ENCODE measurements at regions not wholly inside any gene's neighbourhood (a gene's known extent, or its start where the extent isn't known, plus 50 kb on each side); places are given as distances from the start of the nearest gene placed in this dataset.

DNA sequence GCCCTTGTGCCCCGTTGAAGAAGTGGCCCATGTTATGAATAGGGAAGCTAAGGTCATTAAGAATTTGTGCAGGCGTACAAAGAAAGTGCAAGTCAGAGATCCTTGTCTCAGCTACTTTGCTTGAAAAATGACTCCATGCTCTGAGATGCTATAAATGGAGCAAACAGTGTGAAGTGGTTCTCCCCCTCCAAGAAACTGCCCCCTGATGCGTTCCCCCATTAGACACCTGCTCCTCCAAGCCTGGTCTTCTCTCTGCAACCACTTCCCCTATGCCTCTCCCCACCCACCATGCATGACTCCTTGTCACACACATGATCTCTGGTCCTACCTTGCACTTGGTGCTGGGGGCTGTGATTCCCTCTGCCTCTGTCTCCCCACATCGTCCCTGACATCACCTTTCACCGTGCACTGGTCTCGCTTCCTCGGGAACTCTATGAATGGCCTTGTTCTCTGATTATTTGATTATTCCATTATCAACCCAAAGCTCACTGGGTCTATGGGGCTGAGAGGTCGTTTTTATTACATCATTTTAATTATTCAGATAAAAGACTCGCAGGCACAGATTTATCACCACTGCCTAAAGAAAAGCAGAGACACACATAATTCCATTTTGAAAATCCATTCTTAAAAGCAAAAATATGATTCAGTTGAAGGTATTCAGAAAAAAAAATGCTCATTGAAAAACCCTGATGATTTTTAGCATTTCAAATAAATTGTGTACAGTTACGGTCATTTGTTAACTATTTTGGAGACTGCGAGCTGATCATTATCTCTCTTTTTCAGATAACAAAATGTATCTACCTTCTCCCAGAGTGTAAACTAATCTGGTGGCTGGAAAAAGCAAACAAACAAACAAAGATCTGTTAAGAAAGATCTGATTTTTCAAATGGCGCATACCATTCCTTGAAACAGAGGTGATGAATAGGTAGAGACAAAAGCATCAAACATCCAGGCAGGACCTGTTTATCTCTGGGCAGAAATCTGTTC is 294.9 kb downstream of the SOX11 start:
- no peak for DNase-seq (ENCODE audit: unreplicated experiment)
- H3K27me3 Mint-ChIP-seq (ENCODE audit: insufficient read depth, unreplicated experiment): no peaks in the 10 kb centered on the region
- no peaks in the 10 kb centered on the region for H3K9me3 Mint-ChIP-seq (ENCODE audit: unreplicated experiment)
- no peak overlapping the region for H3K27ac Mint-ChIP-seq (ENCODE audit: low read depth, unreplicated experiment)
- TF ChIP-seq, protein P1, sequence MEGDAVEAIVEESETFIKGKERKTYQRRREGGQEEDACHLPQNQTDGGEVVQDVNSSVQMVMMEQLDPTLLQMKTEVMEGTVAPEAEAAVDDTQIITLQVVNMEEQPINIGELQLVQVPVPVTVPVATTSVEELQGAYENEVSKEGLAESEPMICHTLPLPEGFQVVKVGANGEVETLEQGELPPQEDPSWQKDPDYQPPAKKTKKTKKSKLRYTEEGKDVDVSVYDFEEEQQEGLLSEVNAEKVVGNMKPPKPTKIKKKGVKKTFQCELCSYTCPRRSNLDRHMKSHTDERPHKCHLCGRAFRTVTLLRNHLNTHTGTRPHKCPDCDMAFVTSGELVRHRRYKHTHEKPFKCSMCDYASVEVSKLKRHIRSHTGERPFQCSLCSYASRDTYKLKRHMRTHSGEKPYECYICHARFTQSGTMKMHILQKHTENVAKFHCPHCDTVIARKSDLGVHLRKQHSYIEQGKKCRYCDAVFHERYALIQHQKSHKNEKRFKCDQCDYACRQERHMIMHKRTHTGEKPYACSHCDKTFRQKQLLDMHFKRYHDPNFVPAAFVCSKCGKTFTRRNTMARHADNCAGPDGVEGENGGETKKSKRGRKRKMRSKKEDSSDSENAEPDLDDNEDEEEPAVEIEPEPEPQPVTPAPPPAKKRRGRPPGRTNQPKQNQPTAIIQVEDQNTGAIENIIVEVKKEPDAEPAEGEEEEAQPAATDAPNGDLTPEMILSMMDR (IDR thresholded peaks at IDR 0.05; ENCODE audit: unreplicated experiment): no peak
- H3K4me3 Mint-ChIP-seq (ENCODE audit: unreplicated experiment): no peak overlapping the region
- H3K4me1 Mint-ChIP-seq (ENCODE audit: insufficient read depth, unreplicated experiment): no peaks in the 10 kb centered on the region
- intact Hi-C loops (cut with micrococcal nuclease): no loop called here
- ChIA-PET CTCF (no interaction called here), POLR2A (no interaction called here)
- H3K36me3 Mint-ChIP-seq (ENCODE audit: insufficient read depth, unreplicated experiment): no peaks in the 10 kb centered on the region
- BruUV-seq (replicated peaks): no TSS peak

DNA sequence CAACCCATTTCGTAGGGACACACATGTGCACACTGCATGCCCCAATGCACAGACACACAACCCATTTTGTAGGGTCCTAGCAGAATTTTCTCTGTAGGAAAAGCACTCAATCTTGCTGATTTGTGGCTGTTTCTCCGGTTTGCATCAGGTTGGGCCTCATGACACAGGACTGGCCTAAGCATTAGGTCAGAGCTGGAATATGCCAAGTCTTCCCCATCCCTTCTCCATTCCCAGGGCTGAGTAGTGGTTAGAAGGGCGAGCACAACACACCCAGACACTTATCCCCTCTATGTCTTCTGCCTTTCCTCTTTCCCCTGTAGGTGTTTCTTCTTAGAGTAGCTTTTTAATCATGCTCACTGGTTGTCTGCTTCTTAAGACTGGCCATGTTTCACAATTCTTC is 295.9 kb downstream of the SOX11 start:
- H3K27me3 Mint-ChIP-seq (ENCODE audit: insufficient read depth, unreplicated experiment): no peaks in the 10 kb centered on the region
- TF ChIP-seq, protein P1 (IDR thresholded peaks at IDR 0.05; ENCODE audit: unreplicated experiment): no peak
- no TSS peak for BruUV-seq (replicated peaks)
- no peaks in the 10 kb centered on the region for H3K36me3 Mint-ChIP-seq (ENCODE audit: insufficient read depth, unreplicated experiment)
- intact Hi-C loops (cut with micrococcal nuclease): no loop called here
- CTCF ChIA-PET: interaction anchor here (0.5 to 0.7 kb wide), 2 partner anchors 19 to 608 kb away, joined by 3 read pairs; no protein-coding TSS in a partner anchor
- no peak for DNase-seq (ENCODE audit: unreplicated experiment)
- no peak overlapping the region for H3K4me3 Mint-ChIP-seq (ENCODE audit: unreplicated experiment)
- POLR2A ChIA-PET: no interaction called here
- no peak overlapping the region for H3K27ac Mint-ChIP-seq (ENCODE audit: low read depth, unreplicated experiment)
- H3K4me1 Mint-ChIP-seq (ENCODE audit: insufficient read depth, unreplicated experiment): no peaks in the 10 kb centered on the region
- H3K9me3 Mint-ChIP-seq (ENCODE audit: unreplicated experiment): no peaks in the 10 kb centered on the region

DNA sequence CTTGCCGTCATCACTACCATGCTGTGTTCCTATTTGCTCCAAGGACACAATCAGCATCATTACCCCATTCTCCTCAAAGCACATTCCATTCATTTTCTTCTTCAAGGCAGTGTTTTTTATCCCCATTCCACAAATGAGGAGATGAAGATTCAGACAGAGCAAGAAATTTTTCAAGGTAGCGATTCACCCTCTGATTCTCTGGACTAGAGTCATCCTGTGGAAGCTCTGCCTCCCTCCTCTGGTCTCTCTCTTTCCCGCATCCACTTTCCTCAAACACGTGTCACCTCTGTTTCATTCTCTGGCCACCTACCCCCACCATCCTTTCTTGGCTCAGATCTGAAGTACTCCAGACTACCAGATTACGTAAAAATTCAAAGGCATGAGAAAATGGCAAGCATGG is 297.9 kb downstream of the SOX11 start:
- TF ChIP-seq, protein P1 (IDR thresholded peaks at IDR 0.05; ENCODE audit: unreplicated experiment): no peak
- Mint-ChIP-seq H3K4me1 (ENCODE audit: insufficient read depth, unreplicated experiment) (no peaks in the 10 kb centered on the region), H3K27me3 (ENCODE audit: insufficient read depth, unreplicated experiment) (no peaks in the 10 kb centered on the region), H3K36me3 (ENCODE audit: insufficient read depth, unreplicated experiment) (no peaks in the 10 kb centered on the region), H3K4me3 (ENCODE audit: unreplicated experiment) (no peak overlapping the region), H3K27ac (ENCODE audit: low read depth, unreplicated experiment) (no peak overlapping the region), H3K9me3 (ENCODE audit: unreplicated experiment) (no peaks in the 10 kb centered on the region)
- BruUV-seq (replicated peaks): no TSS peak
- CTCF ChIA-PET: interaction anchor here (0.8 kb wide), 1 partner anchor 14 kb away, joined by 3 read pairs; no protein-coding TSS in a partner anchor
- intact Hi-C loops (cut with micrococcal nuclease): no loop called here
- DNase-seq (ENCODE audit: unreplicated experiment): no peak
- POLR2A ChIA-PET: interaction anchor here (0.9 kb wide), 1 partner anchor 38 kb away, joined by 4 read pairs; no protein-coding TSS in a partner anchor

DNA sequence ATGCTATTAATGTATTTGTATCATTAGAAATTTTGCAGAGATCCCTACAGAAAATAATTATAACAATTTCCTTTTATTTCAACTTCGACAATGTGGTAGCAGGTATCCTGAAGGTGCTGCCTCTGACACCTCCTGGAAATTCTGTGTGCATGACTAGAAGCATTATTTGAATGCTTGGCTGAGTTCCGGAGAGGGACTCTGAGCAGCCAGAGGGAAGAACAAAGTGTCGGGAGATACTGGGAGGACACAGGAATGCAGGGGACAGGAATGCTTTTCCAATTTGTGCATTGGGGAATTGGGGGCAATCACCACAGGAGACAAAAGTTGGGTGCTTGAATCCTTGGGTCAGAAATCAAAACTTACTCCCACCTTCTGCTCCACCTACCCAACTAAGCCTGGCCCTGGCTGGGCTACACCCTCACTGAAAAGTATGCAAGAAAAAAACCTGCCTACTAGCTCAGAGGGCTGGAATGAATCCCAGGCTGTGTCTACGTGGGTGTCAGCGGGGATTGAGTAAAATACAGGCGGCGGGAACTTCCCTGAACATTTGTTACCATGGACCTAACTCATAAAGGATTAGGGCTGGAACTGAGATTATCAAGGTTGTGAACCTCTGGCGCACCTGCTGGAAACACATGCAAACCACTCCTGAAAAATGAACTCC is 299.3 kb downstream of the SOX11 start:
- Mint-ChIP-seq H3K4me3 (ENCODE audit: unreplicated experiment) (no peak overlapping the region), H3K4me1 (ENCODE audit: insufficient read depth, unreplicated experiment) (no peaks in the 10 kb centered on the region), H3K9me3 (ENCODE audit: unreplicated experiment) (no peaks in the 10 kb centered on the region), H3K27me3 (ENCODE audit: insufficient read depth, unreplicated experiment) (no peaks in the 10 kb centered on the region), H3K36me3 (ENCODE audit: insufficient read depth, unreplicated experiment) (no peaks in the 10 kb centered on the region), H3K27ac (ENCODE audit: low read depth, unreplicated experiment) (no peak overlapping the region)
- CTCF ChIA-PET: no interaction called here
- POLR2A ChIA-PET: no interaction called here
- TF ChIP-seq, protein P1 (IDR thresholded peaks at IDR 0.05; ENCODE audit: unreplicated experiment): no peak
- intact Hi-C loops (cut with micrococcal nuclease): no loop called here
- peak; percentile 8 for DNase-seq (ENCODE audit: unreplicated experiment)
- BruUV-seq (replicated peaks): no TSS peak

Measured in MCF 10A (cell line).